HG02885 (cell line): ENCODE measurements at regions not wholly inside any gene's neighbourhood (a gene's known extent, or its start where the extent isn't known, plus 50 kb on each side); places are given as distances from the start of the nearest gene placed in this dataset.

Experiments used
- ATAC-seq: cut with Tn5 transposase; IDR thresholded peaks from one replicate; pipeline ENCODE4 v1.9.1; 2021; ENCODE audit warnings: mild to moderate bottlenecking; ENCODE audit not compliant: unreplicated experiment, poor library complexity

- ATAC-seq, result no peak
Measured at GRCh38 chr13:63199508-63199907, 1783.9 kb upstream of the PCDH20 start.

GRCh38 chr13:63198071-63198470 lies 1782.4 kb upstream of the PCDH20 start:
- no peak for ATAC-seq

- ATAC-seq, result no peak
Measured at GRCh38 chr13:63195726-63196125, 1780.1 kb upstream of the PCDH20 start.

- no peak for ATAC-seq
Measured at GRCh38 chr13:63190742-63191141, 1775.1 kb upstream of the PCDH20 start.

GRCh38 chr13:63190219-63190618 lies 1774.6 kb upstream of the PCDH20 start:
- ATAC-seq, result no peak

- no peak for ATAC-seq
Measured at GRCh38 chr13:63189712-63190111, 1774.1 kb upstream of the PCDH20 start.

- ATAC-seq, result no peak
Measured at GRCh38 chr13:63184693-63185092, 1769.0 kb upstream of the PCDH20 start.

- no peak for ATAC-seq
Measured at GRCh38 chr13:63175536-63175935, 1759.9 kb upstream of the PCDH20 start.

- no peak for ATAC-seq
Measured at GRCh38 chr13:63167699-63168337, 1752.2 kb upstream of the PCDH20 start.

- ATAC-seq, result no peak
Measured at GRCh38 chr13:63166345-63166744, 1750.7 kb upstream of the PCDH20 start.

GRCh38 chr13:63163903-63164302 lies 1748.3 kb upstream of the PCDH20 start:
- no peak for ATAC-seq

GRCh38 chr13:63161219-63161618 lies 1745.6 kb upstream of the PCDH20 start:
- ATAC-seq, result no peak

GRCh38 chr13:63156816-63157215 lies 1741.2 kb upstream of the PCDH20 start:
- ATAC-seq, result no peak

- no peak for ATAC-seq
Measured at GRCh38 chr13:63149375-63149774, 1733.7 kb upstream of the PCDH20 start.

- no peak for ATAC-seq
Measured at GRCh38 chr13:63139277-63139676, 1723.6 kb upstream of the PCDH20 start.

GRCh38 chr13:63129995-63130394 lies 1714.3 kb upstream of the PCDH20 start:
- ATAC-seq, result no peak

- ATAC-seq, result no peak
Measured at GRCh38 chr13:63128716-63129115, 1713.1 kb upstream of the PCDH20 start.

GRCh38 chr13:63124863-63125262 lies 1709.2 kb upstream of the PCDH20 start:
- ATAC-seq, result no peak

- no peak for ATAC-seq
Measured at GRCh38 chr13:63120883-63121282, 1705.2 kb upstream of the PCDH20 start.

GRCh38 chr13:63117710-63118109 lies 1702.1 kb upstream of the PCDH20 start:
- no peak for ATAC-seq

- ATAC-seq, result no peak
Measured at GRCh38 chr13:63112799-63113395, 1697.2 kb upstream of the PCDH20 start.

- ATAC-seq, result no peak
Measured at GRCh38 chr13:63110466-63110865, 1694.8 kb upstream of the PCDH20 start.
